SU-DHL-6 (cell line): ENCODE measurements at regions not wholly inside any gene's neighbourhood (a gene's known extent, or its start where the extent isn't known, plus 50 kb on each side); places are given as distances from the start of the nearest gene placed in this dataset.

Source experiments
- EZH2phosphoT487 ChIP-seq: fragments of 200-600 bp; sonication (generic), shearing (Covaris generic); conservative IDR thresholded peaks from 2 replicates; pipeline ENCODE4 v1.6.1; 2018; ENCODE audit warnings: mild to moderate bottlenecking, antibody characterized with exemption, low read length, moderate library complexity, mixed read lengths
- TF ChIP-seq, protein P1 (sequence below): fragments of 200-600 bp; sonication (generic); IDR thresholded peaks from one replicate; pipeline ENCODE4 v1.5.1; 2017; ENCODE audit warnings: antibody characterized with exemption, mild to moderate bottlenecking, low read length, moderate library complexity; ENCODE audit not compliant: insufficient read depth, poor library complexity, severe bottlenecking

GRCh38 chr20:40748182-40748581 lies 59.1 kb upstream of the MAFB start:
- TF ChIP-seq, protein P1, sequence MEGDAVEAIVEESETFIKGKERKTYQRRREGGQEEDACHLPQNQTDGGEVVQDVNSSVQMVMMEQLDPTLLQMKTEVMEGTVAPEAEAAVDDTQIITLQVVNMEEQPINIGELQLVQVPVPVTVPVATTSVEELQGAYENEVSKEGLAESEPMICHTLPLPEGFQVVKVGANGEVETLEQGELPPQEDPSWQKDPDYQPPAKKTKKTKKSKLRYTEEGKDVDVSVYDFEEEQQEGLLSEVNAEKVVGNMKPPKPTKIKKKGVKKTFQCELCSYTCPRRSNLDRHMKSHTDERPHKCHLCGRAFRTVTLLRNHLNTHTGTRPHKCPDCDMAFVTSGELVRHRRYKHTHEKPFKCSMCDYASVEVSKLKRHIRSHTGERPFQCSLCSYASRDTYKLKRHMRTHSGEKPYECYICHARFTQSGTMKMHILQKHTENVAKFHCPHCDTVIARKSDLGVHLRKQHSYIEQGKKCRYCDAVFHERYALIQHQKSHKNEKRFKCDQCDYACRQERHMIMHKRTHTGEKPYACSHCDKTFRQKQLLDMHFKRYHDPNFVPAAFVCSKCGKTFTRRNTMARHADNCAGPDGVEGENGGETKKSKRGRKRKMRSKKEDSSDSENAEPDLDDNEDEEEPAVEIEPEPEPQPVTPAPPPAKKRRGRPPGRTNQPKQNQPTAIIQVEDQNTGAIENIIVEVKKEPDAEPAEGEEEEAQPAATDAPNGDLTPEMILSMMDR, result no peak
- TF ChIP-seq EZH2phosphoT487, result no peak
